Ishikawa (cell line): ENCODE measurements at regions not wholly inside any gene's neighbourhood (a gene's known extent, or its start where the extent isn't known, plus 50 kb on each side); places are given as distances from the start of the nearest gene placed in this dataset.

Experiments
- CREB1 ChIP-seq: IDR thresholded peaks from 2 replicates; pipeline ENCODE4 v1.6.1; 2012; ENCODE audit warnings: low read depth
- EP300 ChIP-seq: IDR thresholded peaks from 2 replicates; pipeline ENCODE4 v1.6.1; 2012; ENCODE audit warnings: borderline replicate concordance
- FOXM1 ChIP-seq: IDR thresholded peaks from 2 replicates; pipeline ENCODE4 v1.6.1; 2012; ENCODE audit warnings: low read depth, borderline replicate concordance
- RAD21 ChIP-seq: IDR thresholded peaks from 2 replicates; pipeline ENCODE4 v1.6.1; 2012; ENCODE audit warnings: low read depth
- TCF12 ChIP-seq: IDR thresholded peaks from 2 replicates; pipeline ENCODE4 v1.6.1; 2012; ENCODE audit warnings: low read depth
- YY1 ChIP-seq: IDR thresholded peaks from 2 replicates; pipeline ENCODE4 v1.6.1; 2012; ENCODE audit warnings: low read depth

DNA sequence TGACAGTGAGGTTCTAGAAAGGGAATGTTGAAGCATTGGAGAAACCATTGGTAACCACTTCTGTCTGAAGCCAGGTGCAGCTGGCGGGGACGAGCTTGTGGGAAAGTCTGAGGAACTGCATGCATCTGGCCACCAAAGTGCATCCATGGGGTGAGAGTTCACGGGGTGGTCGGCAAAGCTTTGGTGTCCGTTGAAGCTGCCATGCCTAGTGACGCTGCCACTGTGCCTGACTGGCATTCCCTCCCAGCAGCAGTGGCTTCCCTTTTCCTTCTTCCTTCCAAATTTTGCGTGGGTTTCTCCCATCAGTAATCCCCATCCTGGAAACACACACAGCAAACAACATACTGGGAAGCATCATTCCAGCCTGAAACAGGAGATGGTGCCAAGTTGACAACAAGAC is 145.7 kb upstream of the ALDH1B1 start:
- TF ChIP-seq FOXM1 (no peak), CREB1 (no peak), TCF12 (no peak), YY1 (no peak), EP300 (no peak), RAD21 (no peak)
